ENCODE measurements at regions not wholly inside any gene's neighbourhood (a gene's known extent, or its start where the extent isn't known, plus 50 kb on each side); places are given as distances from the start of the nearest gene placed in this dataset.

DNA sequence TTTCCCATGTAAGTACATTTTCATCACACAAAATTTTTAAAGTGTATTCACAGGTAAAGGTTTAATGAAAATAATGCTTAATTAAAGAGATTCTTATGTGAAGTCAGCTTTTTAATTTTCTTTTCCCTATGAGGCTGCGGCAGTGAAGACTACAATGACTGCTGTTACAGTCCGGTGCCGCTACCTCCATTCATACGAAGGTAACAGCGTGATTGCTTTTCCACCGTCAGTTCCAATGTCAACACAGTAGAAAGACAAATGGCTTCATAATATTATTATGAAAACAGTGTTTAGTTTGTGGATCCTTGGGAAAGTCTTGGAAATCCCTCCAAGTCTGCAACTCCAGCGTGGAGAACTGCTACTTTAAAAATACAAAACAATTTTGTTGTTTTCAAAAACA is 254.9 kb upstream of the NRIP1 start:
- TF ChIP-seq, protein P1, sequence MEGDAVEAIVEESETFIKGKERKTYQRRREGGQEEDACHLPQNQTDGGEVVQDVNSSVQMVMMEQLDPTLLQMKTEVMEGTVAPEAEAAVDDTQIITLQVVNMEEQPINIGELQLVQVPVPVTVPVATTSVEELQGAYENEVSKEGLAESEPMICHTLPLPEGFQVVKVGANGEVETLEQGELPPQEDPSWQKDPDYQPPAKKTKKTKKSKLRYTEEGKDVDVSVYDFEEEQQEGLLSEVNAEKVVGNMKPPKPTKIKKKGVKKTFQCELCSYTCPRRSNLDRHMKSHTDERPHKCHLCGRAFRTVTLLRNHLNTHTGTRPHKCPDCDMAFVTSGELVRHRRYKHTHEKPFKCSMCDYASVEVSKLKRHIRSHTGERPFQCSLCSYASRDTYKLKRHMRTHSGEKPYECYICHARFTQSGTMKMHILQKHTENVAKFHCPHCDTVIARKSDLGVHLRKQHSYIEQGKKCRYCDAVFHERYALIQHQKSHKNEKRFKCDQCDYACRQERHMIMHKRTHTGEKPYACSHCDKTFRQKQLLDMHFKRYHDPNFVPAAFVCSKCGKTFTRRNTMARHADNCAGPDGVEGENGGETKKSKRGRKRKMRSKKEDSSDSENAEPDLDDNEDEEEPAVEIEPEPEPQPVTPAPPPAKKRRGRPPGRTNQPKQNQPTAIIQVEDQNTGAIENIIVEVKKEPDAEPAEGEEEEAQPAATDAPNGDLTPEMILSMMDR (IDR thresholded peaks at IDR 0.05), result no peak
- TF ChIP-seq POLR2AphosphoS5 (IDR thresholded peaks at IDR 0.05) (no peak), POLR2A (IDR thresholded peaks at IDR 0.05) (no peak)

Measured in breast epithelium (tissue), 3 donors.